Activated naive CD4-positive, alpha-beta T cell treated with anti-CD3 and anti-CD28 coated beads, Interleukin-2, amount 10 ng/mL, durations not matched to agents 7 days and 5 days (primary cell): ENCODE measurements at regions not wholly inside any gene's neighbourhood (a gene's known extent, or its start where the extent isn't known, plus 50 kb on each side); places are given as distances from the start of the nearest gene placed in this dataset.

Experiments
- CTCF ChIA-PET: fragments of 350-600 bp; sonication (Branson Sonifier 250); formaldehyde crosslinking; loops from one replicate; lab custom pipeline; 2021; ENCODE audit warnings: antibody characterized with exemption; lab: Charles Lee
- DNase-seq: peaks from one replicate; pipeline ENCODE4 v3.0.0-alpha.2; 2020
- H3K27ac Mint-ChIP-seq: one replicate; pipeline ENCODE4 v1.8.0; 2021; ENCODE audit warnings: mild to moderate bottlenecking, moderate library complexity, mixed read lengths
- H3K27me3 Mint-ChIP-seq: one replicate; pipeline ENCODE4 v1.8.0; 2021; ENCODE audit warnings: mild to moderate bottlenecking, mixed read lengths
- H3K36me3 Mint-ChIP-seq: one replicate; pipeline ENCODE4 v1.8.0; 2021; ENCODE audit warnings: mixed read lengths
- H3K4me1 Mint-ChIP-seq: one replicate; pipeline ENCODE4 v1.8.0; 2021; ENCODE audit warnings: mixed read lengths
- H3K4me3 Mint-ChIP-seq: one replicate; pipeline ENCODE4 v1.8.0; 2021; ENCODE audit warnings: mild to moderate bottlenecking, moderate library complexity, mixed read lengths
- H3K9me3 Mint-ChIP-seq: one replicate; pipeline ENCODE4 v1.8.0; 2021; ENCODE audit warnings: mixed read lengths

- no peak overlapping the region for H3K4me3 Mint-ChIP-seq
- H3K9me3 Mint-ChIP-seq, result no peaks in the 10 kb centered on the region
- H3K36me3 Mint-ChIP-seq, result no peaks in the 10 kb centered on the region
- no peak overlapping the region for H3K27ac Mint-ChIP-seq
- H3K4me1 Mint-ChIP-seq, result no peaks in the 10 kb centered on the region
- DNase-seq, result no peak
- H3K27me3 Mint-ChIP-seq, result no peaks in the 10 kb centered on the region
- CTCF ChIA-PET, result no interaction called here
These were observed 199.9 kb downstream of the LYPLAL1 start for GRCh38 chr1:219373616-219373935.

- H3K27me3 Mint-ChIP-seq, result no peaks in the 10 kb centered on the region
- no peak overlapping the region for H3K4me3 Mint-ChIP-seq
- no peaks in the 10 kb centered on the region for H3K9me3 Mint-ChIP-seq
- CTCF ChIA-PET, result no interaction called here
- no peak overlapping the region for H3K27ac Mint-ChIP-seq
- no peaks in the 10 kb centered on the region for H3K4me1 Mint-ChIP-seq
- no peaks in the 10 kb centered on the region for H3K36me3 Mint-ChIP-seq
- no peak for DNase-seq
These were observed 199.4 kb downstream of the LYPLAL1 start for GRCh38 chr1:219372916-219373615.

- Mint-ChIP-seq H3K4me1 (no peaks in the 10 kb centered on the region), H3K27me3 (no peaks in the 10 kb centered on the region), H3K4me3 (no peak overlapping the region), H3K36me3 (no peaks in the 10 kb centered on the region), H3K27ac (no peak overlapping the region), H3K9me3 (no peaks in the 10 kb centered on the region)
- no peak for DNase-seq
- CTCF ChIA-PET, result no interaction called here
These were observed 197.8 kb downstream of the LYPLAL1 start for GRCh38 chr1:219371471-219371870.

DNA sequence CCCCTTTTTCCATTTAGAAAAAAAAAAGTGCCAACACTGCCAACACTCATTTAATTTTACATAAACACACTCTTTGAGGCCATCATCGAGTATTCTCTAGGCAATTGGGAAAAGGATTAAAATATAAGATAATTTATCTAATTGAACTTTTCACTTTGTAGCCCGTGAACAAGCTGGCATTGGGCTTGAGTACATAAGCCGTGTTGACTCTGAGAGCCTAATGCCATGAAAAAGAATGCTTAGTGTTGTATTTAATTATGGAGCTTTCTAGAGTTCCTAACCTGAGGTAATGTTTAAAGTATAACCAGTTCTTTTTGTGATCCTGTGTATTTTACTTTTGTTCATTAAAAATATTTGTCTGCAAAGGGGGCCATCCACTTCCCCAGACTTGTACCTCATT, 193.8 kb downstream of the LYPLAL1 start:
- H3K36me3 Mint-ChIP-seq, result no peaks in the 10 kb centered on the region
- no peaks in the 10 kb centered on the region for H3K4me1 Mint-ChIP-seq
- H3K4me3 Mint-ChIP-seq, result no peak overlapping the region
- H3K9me3 Mint-ChIP-seq, result no peaks in the 10 kb centered on the region
- no peak overlapping the region for H3K27ac Mint-ChIP-seq
- CTCF ChIA-PET, result interaction anchor here (0.7 kb wide), 1 partner anchor 153 kb away, joined by 4 read pairs; no protein-coding TSS in a partner anchor
- no peaks in the 10 kb centered on the region for H3K27me3 Mint-ChIP-seq
- DNase-seq, result no peak

- H3K27ac Mint-ChIP-seq, result no peak overlapping the region
- no peaks in the 10 kb centered on the region for H3K27me3 Mint-ChIP-seq
- CTCF ChIA-PET, result no interaction called here
- no peaks in the 10 kb centered on the region for H3K4me1 Mint-ChIP-seq
- no peak overlapping the region for H3K4me3 Mint-ChIP-seq
- no peaks in the 10 kb centered on the region for H3K36me3 Mint-ChIP-seq
- H3K9me3 Mint-ChIP-seq, result no peaks in the 10 kb centered on the region
- no peak for DNase-seq
These were observed 191.8 kb downstream of the LYPLAL1 start for GRCh38 chr1:219365451-219365850.

- Mint-ChIP-seq H3K27ac (no peak overlapping the region), H3K4me1 (no peaks in the 10 kb centered on the region), H3K9me3 (no peaks in the 10 kb centered on the region)
These were observed 189.0 kb downstream of the LYPLAL1 start for GRCh38 chr1:219362702-219363101.

DNA sequence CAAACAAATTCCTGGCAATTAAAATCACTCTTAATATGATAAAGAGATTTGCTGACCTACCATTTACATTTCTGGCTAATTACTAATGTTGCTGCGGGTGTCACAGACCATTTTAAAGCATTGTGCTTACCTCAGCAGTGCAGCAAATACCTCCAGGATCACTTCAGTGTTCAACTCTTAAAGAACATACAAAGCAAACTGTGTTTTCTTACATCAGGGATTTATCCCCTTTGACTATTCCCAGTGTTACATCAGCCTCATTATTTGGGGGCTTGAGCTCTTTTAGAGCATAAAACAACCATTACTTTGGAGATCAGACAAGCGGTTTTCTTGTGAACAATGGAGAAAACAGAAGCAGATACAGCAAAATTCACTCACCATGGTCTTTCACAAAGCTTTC, 185.4 kb downstream of the LYPLAL1 start:
- CTCF ChIA-PET, result no interaction called here

More at GRCh38 chr1:219362702-219363101, 189.0 kb downstream of the LYPLAL1 start:
- Mint-ChIP-seq H3K27me3 (no peaks in the 10 kb centered on the region), H3K4me3 (no peak overlapping the region), H3K36me3 (no peaks in the 10 kb centered on the region)
- DNase-seq, result no peak
- CTCF ChIA-PET, result no interaction called here

GRCh38 chr1:219358080-219358479, 184.4 kb downstream of the LYPLAL1 start:
- DNase-seq, result no peak
- no peaks in the 10 kb centered on the region for H3K9me3 Mint-ChIP-seq
- H3K27me3 Mint-ChIP-seq, result no peaks in the 10 kb centered on the region
- H3K27ac Mint-ChIP-seq, result no peak overlapping the region
- CTCF ChIA-PET, result no interaction called here
- no peaks in the 10 kb centered on the region for H3K4me1 Mint-ChIP-seq
- H3K4me3 Mint-ChIP-seq, result no peak overlapping the region
- no peaks in the 10 kb centered on the region for H3K36me3 Mint-ChIP-seq

More for the DNA sequence above, 185.4 kb downstream of the LYPLAL1 start:
- H3K4me3 Mint-ChIP-seq, result no peak overlapping the region
- H3K27me3 Mint-ChIP-seq, result no peaks in the 10 kb centered on the region
- H3K9me3 Mint-ChIP-seq, result no peaks in the 10 kb centered on the region
- H3K27ac Mint-ChIP-seq, result no peak overlapping the region
- DNase-seq, result no peak
- no peaks in the 10 kb centered on the region for H3K4me1 Mint-ChIP-seq
- no peaks in the 10 kb centered on the region for H3K36me3 Mint-ChIP-seq

DNA sequence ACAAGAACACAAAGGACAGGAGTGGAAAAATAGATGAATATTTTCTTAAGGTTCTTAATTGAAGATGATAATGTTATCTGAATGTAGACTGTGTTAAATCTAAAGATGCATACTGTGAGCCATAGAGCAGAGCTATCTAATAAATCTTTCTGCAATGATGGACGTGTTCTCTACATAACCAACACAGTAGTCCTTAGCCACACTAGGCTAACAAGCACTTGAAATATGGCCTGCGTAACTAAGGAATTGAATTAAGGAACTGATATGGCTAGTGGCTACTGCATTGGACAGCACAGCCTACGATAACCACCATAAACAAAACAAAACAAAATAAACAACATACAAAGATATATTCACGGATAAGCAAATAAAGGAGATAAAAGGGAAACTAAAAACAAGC, 181.3 kb downstream of the LYPLAL1 start:
- no peaks in the 10 kb centered on the region for H3K27me3 Mint-ChIP-seq

GRCh38 chr1:219352961-219353651, 179.4 kb downstream of the LYPLAL1 start:
- no peak for DNase-seq
- Mint-ChIP-seq H3K36me3 (no peaks in the 10 kb centered on the region), H3K4me3 (no peak overlapping the region), H3K27ac (no peak overlapping the region), H3K9me3 (no peaks in the 10 kb centered on the region), H3K4me1 (no peaks in the 10 kb centered on the region), H3K27me3 (no peaks in the 10 kb centered on the region)
- CTCF ChIA-PET, result no interaction called here

More for the DNA sequence above, 181.3 kb downstream of the LYPLAL1 start:
- H3K36me3 Mint-ChIP-seq, result no peaks in the 10 kb centered on the region
- no peak for DNase-seq
- no peak overlapping the region for H3K4me3 Mint-ChIP-seq
- no peaks in the 10 kb centered on the region for H3K4me1 Mint-ChIP-seq
- no peaks in the 10 kb centered on the region for H3K9me3 Mint-ChIP-seq
- CTCF ChIA-PET, result no interaction called here
- H3K27ac Mint-ChIP-seq, result no peak overlapping the region

GRCh38 chr1:219350172-219350931, 176.7 kb downstream of the LYPLAL1 start:
- H3K4me3 Mint-ChIP-seq, result no peak overlapping the region
- H3K9me3 Mint-ChIP-seq, result peaks cover 10% of the 10 kb centered on the region
- no peak overlapping the region for H3K27ac Mint-ChIP-seq
- CTCF ChIA-PET, result no interaction called here
- no peak for DNase-seq
- no peaks in the 10 kb centered on the region for H3K4me1 Mint-ChIP-seq
- H3K36me3 Mint-ChIP-seq, result no peaks in the 10 kb centered on the region
- H3K27me3 Mint-ChIP-seq, result no peaks in the 10 kb centered on the region

- H3K27me3 Mint-ChIP-seq, result no peaks in the 10 kb centered on the region
- CTCF ChIA-PET, result no interaction called here
- no peaks in the 10 kb centered on the region for H3K4me1 Mint-ChIP-seq
- H3K9me3 Mint-ChIP-seq, result peaks cover 10% of the 10 kb centered on the region
- H3K36me3 Mint-ChIP-seq, result no peaks in the 10 kb centered on the region
- no peak for DNase-seq
- H3K4me3 Mint-ChIP-seq, result no peak overlapping the region
- no peak overlapping the region for H3K27ac Mint-ChIP-seq
These were observed 174.3 kb downstream of the LYPLAL1 start for GRCh38 chr1:219347921-219348391.

- no peak overlapping the region for H3K4me3 Mint-ChIP-seq
- peaks cover 10% of the 10 kb centered on the region for H3K9me3 Mint-ChIP-seq
- no peaks in the 10 kb centered on the region for H3K27me3 Mint-ChIP-seq
- CTCF ChIA-PET, result no interaction called here
- DNase-seq, result no peak
- H3K4me1 Mint-ChIP-seq, result no peaks in the 10 kb centered on the region
- no peaks in the 10 kb centered on the region for H3K36me3 Mint-ChIP-seq
- H3K27ac Mint-ChIP-seq, result no peak overlapping the region
These were observed 173.7 kb downstream of the LYPLAL1 start for GRCh38 chr1:219347376-219347775.

GRCh38 chr1:219345953-219346352, 172.3 kb downstream of the LYPLAL1 start:
- H3K4me1 Mint-ChIP-seq, result no peaks in the 10 kb centered on the region
- H3K4me3 Mint-ChIP-seq, result no peak overlapping the region
- no peak for DNase-seq
- no peak overlapping the region for H3K27ac Mint-ChIP-seq
- no peaks in the 10 kb centered on the region for H3K36me3 Mint-ChIP-seq
- CTCF ChIA-PET, result no interaction called here
- H3K27me3 Mint-ChIP-seq, result no peaks in the 10 kb centered on the region
- peaks cover 10% of the 10 kb centered on the region for H3K9me3 Mint-ChIP-seq
